Body of pancreas (tissue), 4 donors: ENCODE measurements at regions not wholly inside any gene's neighbourhood (a gene's known extent, or its start where the extent isn't known, plus 50 kb on each side); places are given as distances from the start of the nearest gene placed in this dataset.

Source experiments
- POLR2A ChIP-seq, 3 donors: fragments of 450-650 bp; IDR thresholded peaks; one replicate each; pipeline ENCODE4 v1.6.1; 2016; ENCODE audit warnings: antibody characterized with exemption in 3 of 3, mild to moderate bottlenecking in 2 of 3
- TF ChIP-seq, protein P1 (sequence below), 7 experiments: fragments of 450-650 bp in 4 of 7; fragments of 200-600 bp in 3 of 7; sonication (generic) in 3 of 7; IDR thresholded peaks; one replicate each; pipeline ENCODE4 v1.5.1; 2016 to 2019; ENCODE audit warnings: antibody characterized with exemption in 7 of 7

DNA sequence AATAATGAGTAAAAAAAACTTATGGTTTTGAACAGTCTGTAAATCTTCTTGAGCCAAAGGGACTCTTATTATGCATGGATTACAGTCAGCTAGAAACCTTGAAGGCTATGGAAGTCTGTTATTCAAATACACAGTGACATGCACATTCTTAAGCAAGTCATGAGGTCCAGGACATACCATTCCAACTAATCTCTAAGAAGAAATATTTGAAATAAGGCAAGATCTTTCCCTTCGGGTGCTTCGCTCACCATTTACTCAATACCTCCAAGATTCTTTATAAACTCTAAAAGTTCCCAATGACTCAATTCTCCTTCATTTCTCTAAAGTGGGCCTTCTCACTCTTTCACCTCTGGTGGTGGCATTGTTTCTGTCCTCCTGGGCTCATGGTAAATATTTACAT, 811.0 kb downstream of the NR2F1-AS1 start:
- TF ChIP-seq, protein P1, sequence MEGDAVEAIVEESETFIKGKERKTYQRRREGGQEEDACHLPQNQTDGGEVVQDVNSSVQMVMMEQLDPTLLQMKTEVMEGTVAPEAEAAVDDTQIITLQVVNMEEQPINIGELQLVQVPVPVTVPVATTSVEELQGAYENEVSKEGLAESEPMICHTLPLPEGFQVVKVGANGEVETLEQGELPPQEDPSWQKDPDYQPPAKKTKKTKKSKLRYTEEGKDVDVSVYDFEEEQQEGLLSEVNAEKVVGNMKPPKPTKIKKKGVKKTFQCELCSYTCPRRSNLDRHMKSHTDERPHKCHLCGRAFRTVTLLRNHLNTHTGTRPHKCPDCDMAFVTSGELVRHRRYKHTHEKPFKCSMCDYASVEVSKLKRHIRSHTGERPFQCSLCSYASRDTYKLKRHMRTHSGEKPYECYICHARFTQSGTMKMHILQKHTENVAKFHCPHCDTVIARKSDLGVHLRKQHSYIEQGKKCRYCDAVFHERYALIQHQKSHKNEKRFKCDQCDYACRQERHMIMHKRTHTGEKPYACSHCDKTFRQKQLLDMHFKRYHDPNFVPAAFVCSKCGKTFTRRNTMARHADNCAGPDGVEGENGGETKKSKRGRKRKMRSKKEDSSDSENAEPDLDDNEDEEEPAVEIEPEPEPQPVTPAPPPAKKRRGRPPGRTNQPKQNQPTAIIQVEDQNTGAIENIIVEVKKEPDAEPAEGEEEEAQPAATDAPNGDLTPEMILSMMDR (IDR thresholded peaks at IDR 0.05): no peak
- TF ChIP-seq POLR2A (IDR thresholded peaks at IDR 0.05): no peak
